Testis (tissue), 2 donors: ENCODE measurements at regions not wholly inside any gene's neighbourhood (a gene's known extent, or its start where the extent isn't known, plus 50 kb on each side); places are given as distances from the start of the nearest gene placed in this dataset.

Experiments used
- DNase-seq: peaks from one replicate; pipeline ENCODE4 v3.0.0-alpha.2; 2019
- H3K27ac ChIP-seq, 2 donors: fragments of 200-600 bp; sonication (generic); one replicate each; pipeline ENCODE4 v1.5.1; 2019
- H3K27me3 ChIP-seq: fragments of 200-600 bp; sonication (generic); one replicate; pipeline ENCODE4 v1.5.1; 2019
- H3K36me3 ChIP-seq: fragments of 200-600 bp; sonication (generic); one replicate; pipeline ENCODE4 v1.5.1; 2017; ENCODE audit warnings: low read depth; ENCODE audit errors: missing control alignments
- H3K4me1 ChIP-seq: fragments of 200-600 bp; sonication (generic); one replicate; pipeline ENCODE4 v1.5.1; 2019
- H3K4me3 ChIP-seq, 2 donors: fragments of 200-600 bp; sonication (generic); one replicate each; pipeline ENCODE4 v1.5.1; 2017 to 2019
- H3K9me3 ChIP-seq: fragments of 200-600 bp; sonication (generic); one replicate; pipeline ENCODE4 v1.5.1; 2017
- CTCF ChIP-seq, 3 experiments: fragments of 450-650 bp in 2 of 3; fragments of 200-600 bp in 1 of 3; sonication (generic) in 1 of 3; IDR thresholded peaks; one replicate each; pipeline ENCODE4 v1.5.1; 2016 to 2019; ENCODE audit warnings: antibody characterized with exemption in 3 of 3, mild to moderate bottlenecking in 2 of 3, moderate library complexity in 1 of 3
- POLR2A ChIP-seq: fragments of 450-650 bp; IDR thresholded peaks from one replicate; pipeline ENCODE4 v1.6.1; 2017; ENCODE audit warnings: antibody characterized with exemption, mild to moderate bottlenecking, moderate library complexity
- WGBS, 2 donors: methylation state at CpG; one replicate each; pipeline ENCODE4 v1.1.5; 2018; 5-methylcytosine and 5-hydroxymethylcytosine counted together
- intact Hi-C: fragments of 100-400 bp; cut with DNase I; formaldehyde crosslinking; loops from one replicate; pipeline ENCODE4 v1.15.1; 2023; ENCODE audit warnings: low total_unique reads

GRCh38 chr9:19976226-19976625 lies 187.4 kb upstream of the SLC24A2 start:
- Histone ChIP-seq H3K4me3 (no peak overlapping the region), H3K4me1 (no peaks in the 10 kb centered on the region), H3K36me3 (no peaks in the 10 kb centered on the region), H3K27ac (no peak overlapping the region), H3K9me3 (no peaks in the 10 kb centered on the region), H3K27me3 (no peaks in the 10 kb centered on the region)
- DNase-seq, result no peak
- intact Hi-C loops, result no loop called here
- TF ChIP-seq CTCF (IDR thresholded peaks at IDR 0.05) (no peak), POLR2A (no peak)

GRCh38 chr9:19975499-19975898 lies 186.7 kb upstream of the SLC24A2 start:
- DNase-seq, result no peak
- WGBS, 2 donors, result 80 to 88% methylated on average over 2 of the region's 2 CpGs
- Histone ChIP-seq H3K36me3 (no peaks in the 10 kb centered on the region), H3K27ac (no peak overlapping the region), H3K4me3 (no peak overlapping the region), H3K4me1 (no peaks in the 10 kb centered on the region), H3K9me3 (no peaks in the 10 kb centered on the region), H3K27me3 (no peaks in the 10 kb centered on the region)
- TF ChIP-seq POLR2A (no peak), CTCF (IDR thresholded peaks at IDR 0.05) (no peak)
- intact Hi-C loops, result no loop called here

- no peak for DNase-seq
- no peak for TF ChIP-seq CTCF (IDR thresholded peaks at IDR 0.05)
- no peak for TF ChIP-seq POLR2A
- Histone ChIP-seq H3K27ac (no peak overlapping the region), H3K9me3 (no peaks in the 10 kb centered on the region), H3K4me1 (no peaks in the 10 kb centered on the region), H3K4me3 (no peak overlapping the region), H3K36me3 (no peaks in the 10 kb centered on the region), H3K27me3 (no peaks in the 10 kb centered on the region)
- intact Hi-C loops, result no loop called here
Observed at GRCh38 chr9:19969721-19970120, 180.9 kb upstream of the SLC24A2 start.

- H3K4me3 ChIP-seq, result no peak overlapping the region
- no peak overlapping the region for H3K27ac ChIP-seq
- no peaks in the 10 kb centered on the region for H3K27me3 ChIP-seq
- no peak for DNase-seq
- no peaks in the 10 kb centered on the region for H3K4me1 ChIP-seq
- intact Hi-C loops, result no loop called here
- H3K9me3 ChIP-seq, result no peaks in the 10 kb centered on the region
- TF ChIP-seq CTCF (IDR thresholded peaks at IDR 0.05) (no peak), POLR2A (no peak)
- no peaks in the 10 kb centered on the region for H3K36me3 ChIP-seq
Observed at GRCh38 chr9:19967888-19968459, 179.1 kb upstream of the SLC24A2 start.

- H3K36me3 ChIP-seq, result no peaks in the 10 kb centered on the region
- no peak overlapping the region for H3K4me3 ChIP-seq
- no peak overlapping the region for H3K27ac ChIP-seq
- 84 to 92% methylated on average over 1 of the region's 1 CpG for WGBS, 2 donors
- no peak for TF ChIP-seq POLR2A
- TF ChIP-seq CTCF (IDR thresholded peaks at IDR 0.05), result no peak
- no peaks in the 10 kb centered on the region for H3K9me3 ChIP-seq
- H3K4me1 ChIP-seq, result no peaks in the 10 kb centered on the region
- intact Hi-C loops, result no loop called here
- no peak for DNase-seq
- H3K27me3 ChIP-seq, result no peaks in the 10 kb centered on the region
Observed at GRCh38 chr9:19967216-19967887, 178.5 kb upstream of the SLC24A2 start.
